ENCODE measurements at regions not wholly inside any gene's neighbourhood (a gene's known extent, or its start where the extent isn't known, plus 50 kb on each side); places are given as distances from the start of the nearest gene placed in this dataset.

GRCh38 chr5:17832949-17833745 lies 198.9 kb downstream of the TAF11L14 start:
- Histone ChIP-seq H3K9me3 (ENCODE audit: insufficient read depth, low read depth, low read length) (no peaks in the 10 kb centered on the region), H3K27me3 (ENCODE audit: insufficient read depth, low read length) (no peaks in the 10 kb centered on the region), H3K4me2 (ENCODE audit: low read length) (no peak overlapping the region), H3K4me3 (ENCODE audit: low read depth, low read length) (no peak overlapping the region), H4K12ac (ENCODE audit: low read depth, low read length) (no peak overlapping the region), H3K79me1 (ENCODE audit: low read length) (no peaks in the 10 kb centered on the region), H2BK12ac (ENCODE audit: low read length) (no peak overlapping the region), H3K23ac (ENCODE audit: low read length) (no peak overlapping the region), H3K36me3 (ENCODE audit: control insufficient read depth in 1 of 2, insufficient read depth in 2 of 2, low read length in 2 of 2) (no peaks in the 10 kb centered on the region), H4K91ac (ENCODE audit: low read depth, low read length) (no peak overlapping the region), H3K18ac (ENCODE audit: low read length) (no peak overlapping the region), H3K14ac (ENCODE audit: low read length) (no peak overlapping the region), H2BK5ac (ENCODE audit: low read depth, low read length, poor library complexity) (no peak overlapping the region), H3K9ac (ENCODE audit: low read length) (no peak overlapping the region), H2AK5ac (ENCODE audit: low read length) (no peak overlapping the region), H3K4me1 (ENCODE audit: control insufficient read depth in 1 of 2, insufficient read depth in 2 of 2, low read length in 2 of 2) (no peaks in the 10 kb centered on the region), H3K4ac (ENCODE audit: low read depth, low read length) (no peak overlapping the region), H3K79me2 (ENCODE audit: control insufficient read depth, insufficient read depth, low read length, poor library complexity) (no peaks in the 10 kb centered on the region), H4K8ac (ENCODE audit: low read depth, low read length) (no peak overlapping the region), H3K27ac (ENCODE audit: low read depth, low read length) (no peak overlapping the region), H2BK120ac (ENCODE audit: insufficient read depth, low read length, poor library complexity) (no peak overlapping the region), H2AFZ (ENCODE audit: insufficient read depth, low read length, poor library complexity) (no peak overlapping the region)
- DNase-seq = no peak
- WGBS (ENCODE audit: extremely low coverage, insufficient coverage, insufficient read length) = no CpG with 5 or more reads among the region's 5 CpGs

GRCh38 chr5:17837757-17838156 lies 203.5 kb downstream of the TAF11L14 start:
- H3K27me3 ChIP-seq (ENCODE audit: insufficient read depth, low read length) = no peaks in the 10 kb centered on the region
- H3K27ac ChIP-seq (ENCODE audit: low read depth, low read length) = no peak overlapping the region
- DNase-seq = no peak
- H3K23ac ChIP-seq (ENCODE audit: low read length) = no peak overlapping the region
- H3K79me2 ChIP-seq (ENCODE audit: control insufficient read depth, insufficient read depth, low read length, poor library complexity) = no peaks in the 10 kb centered on the region
- no peak overlapping the region for H4K91ac ChIP-seq (ENCODE audit: low read depth, low read length)
- H2BK12ac ChIP-seq (ENCODE audit: low read length) = no peak overlapping the region
- H3K4me3 ChIP-seq (ENCODE audit: low read depth, low read length) = no peak overlapping the region
- H3K9me3 ChIP-seq (ENCODE audit: insufficient read depth, low read depth, low read length) = no peaks in the 10 kb centered on the region
- H2AFZ ChIP-seq (ENCODE audit: insufficient read depth, low read length, poor library complexity) = no peak overlapping the region
- WGBS (ENCODE audit: extremely low coverage, insufficient coverage, insufficient read length) = no CpG with 5 or more reads among the region's 2 CpGs
- H3K18ac ChIP-seq (ENCODE audit: low read length) = no peak overlapping the region
- no peak overlapping the region for H2BK5ac ChIP-seq (ENCODE audit: low read depth, low read length, poor library complexity)
- no peak overlapping the region for H3K4me2 ChIP-seq (ENCODE audit: low read length)
- no peak overlapping the region for H4K12ac ChIP-seq (ENCODE audit: low read depth, low read length)
- H2AK5ac ChIP-seq (ENCODE audit: low read length) = no peak overlapping the region
- no peaks in the 10 kb centered on the region for H3K79me1 ChIP-seq (ENCODE audit: low read length)
- no peak overlapping the region for H4K8ac ChIP-seq (ENCODE audit: low read depth, low read length)
- no peak overlapping the region for H3K9ac ChIP-seq (ENCODE audit: low read length)
- no peaks in the 10 kb centered on the region for H3K36me3 ChIP-seq (ENCODE audit: control insufficient read depth in 1 of 2, insufficient read depth in 2 of 2, low read length in 2 of 2)
- no peaks in the 10 kb centered on the region for H3K4me1 ChIP-seq (ENCODE audit: control insufficient read depth in 1 of 2, insufficient read depth in 2 of 2, low read length in 2 of 2)
- no peak overlapping the region for H3K14ac ChIP-seq (ENCODE audit: low read length)
- no peak overlapping the region for H2BK120ac ChIP-seq (ENCODE audit: insufficient read depth, low read length, poor library complexity)
- H3K4ac ChIP-seq (ENCODE audit: low read depth, low read length) = no peak overlapping the region

GRCh38 chr5:17838469-17838868 lies 204.2 kb downstream of the TAF11L14 start:
- Histone ChIP-seq H3K4me2 (ENCODE audit: low read length) (no peak overlapping the region), H4K12ac (ENCODE audit: low read depth, low read length) (no peak overlapping the region), H3K27me3 (ENCODE audit: insufficient read depth, low read length) (no peaks in the 10 kb centered on the region), H2AK5ac (ENCODE audit: low read length) (no peak overlapping the region), H3K4ac (ENCODE audit: low read depth, low read length) (no peak overlapping the region), H2AFZ (ENCODE audit: insufficient read depth, low read length, poor library complexity) (no peak overlapping the region), H3K14ac (ENCODE audit: low read length) (no peak overlapping the region), H3K79me2 (ENCODE audit: control insufficient read depth, insufficient read depth, low read length, poor library complexity) (no peaks in the 10 kb centered on the region), H2BK5ac (ENCODE audit: low read depth, low read length, poor library complexity) (no peak overlapping the region), H2BK120ac (ENCODE audit: insufficient read depth, low read length, poor library complexity) (no peak overlapping the region), H3K9me3 (ENCODE audit: insufficient read depth, low read depth, low read length) (no peaks in the 10 kb centered on the region), H3K36me3 (ENCODE audit: control insufficient read depth in 1 of 2, insufficient read depth in 2 of 2, low read length in 2 of 2) (no peaks in the 10 kb centered on the region), H3K79me1 (ENCODE audit: low read length) (no peaks in the 10 kb centered on the region), H4K8ac (ENCODE audit: low read depth, low read length) (no peak overlapping the region), H3K9ac (ENCODE audit: low read length) (no peak overlapping the region), H3K23ac (ENCODE audit: low read length) (no peak overlapping the region), H3K4me1 (ENCODE audit: control insufficient read depth in 1 of 2, insufficient read depth in 2 of 2, low read length in 2 of 2) (no peaks in the 10 kb centered on the region), H3K4me3 (ENCODE audit: low read depth, low read length) (no peak overlapping the region), H3K27ac (ENCODE audit: low read depth, low read length) (no peak overlapping the region), H4K91ac (ENCODE audit: low read depth, low read length) (no peak overlapping the region), H2BK12ac (ENCODE audit: low read length) (no peak overlapping the region), H3K18ac (ENCODE audit: low read length) (no peak overlapping the region)
- no peak for DNase-seq
- no CpG with 5 or more reads among the region's 3 CpGs for WGBS (ENCODE audit: extremely low coverage, insufficient coverage, insufficient read length)

DNA sequence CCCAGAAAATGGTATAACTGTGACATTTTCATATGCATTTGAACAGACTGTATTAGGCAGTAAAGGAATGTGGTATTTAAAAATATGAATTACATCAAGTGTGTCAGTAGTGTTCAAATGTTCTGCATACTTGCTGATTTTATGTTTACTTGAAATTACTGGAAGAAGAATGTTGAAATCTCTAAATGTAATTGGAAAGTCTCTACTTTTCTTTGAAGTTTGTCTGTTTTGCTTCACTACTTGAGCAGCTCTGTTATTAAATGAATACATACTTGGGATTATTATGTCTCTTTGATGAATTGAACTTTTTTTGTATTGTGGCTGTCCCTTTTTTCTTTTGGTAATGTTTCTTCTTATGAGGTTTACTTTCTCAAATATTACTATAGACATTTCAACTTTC lies 205.6 kb downstream of the TAF11L14 start:
- Histone ChIP-seq H3K4me1 (ENCODE audit: control insufficient read depth in 1 of 2, insufficient read depth in 2 of 2, low read length in 2 of 2) (no peaks in the 10 kb centered on the region), H3K79me1 (ENCODE audit: low read length) (no peaks in the 10 kb centered on the region), H3K18ac (ENCODE audit: low read length) (no peak overlapping the region), H4K8ac (ENCODE audit: low read depth, low read length) (no peak overlapping the region), H2BK120ac (ENCODE audit: insufficient read depth, low read length, poor library complexity) (no peak overlapping the region), H3K23ac (ENCODE audit: low read length) (no peak overlapping the region), H3K4me3 (ENCODE audit: low read depth, low read length) (no peak overlapping the region), H3K14ac (ENCODE audit: low read length) (no peak overlapping the region), H3K36me3 (ENCODE audit: control insufficient read depth in 1 of 2, insufficient read depth in 2 of 2, low read length in 2 of 2) (no peaks in the 10 kb centered on the region), H3K27ac (ENCODE audit: low read depth, low read length) (no peak overlapping the region), H4K91ac (ENCODE audit: low read depth, low read length) (no peak overlapping the region), H2BK12ac (ENCODE audit: low read length) (no peak overlapping the region), H3K9me3 (ENCODE audit: insufficient read depth, low read depth, low read length) (no peaks in the 10 kb centered on the region), H3K9ac (ENCODE audit: low read length) (no peak overlapping the region), H2BK5ac (ENCODE audit: low read depth, low read length, poor library complexity) (no peak overlapping the region), H3K79me2 (ENCODE audit: control insufficient read depth, insufficient read depth, low read length, poor library complexity) (no peaks in the 10 kb centered on the region), H3K4ac (ENCODE audit: low read depth, low read length) (no peak overlapping the region), H2AK5ac (ENCODE audit: low read length) (no peak overlapping the region), H3K4me2 (ENCODE audit: low read length) (no peak overlapping the region), H3K27me3 (ENCODE audit: insufficient read depth, low read length) (no peaks in the 10 kb centered on the region), H2AFZ (ENCODE audit: insufficient read depth, low read length, poor library complexity) (no peak overlapping the region), H4K12ac (ENCODE audit: low read depth, low read length) (no peak overlapping the region)
- DNase-seq = no peak

Data from trophoblast cell (in vitro differentiated cells and primary cell).